Endothelial cell of umbilical vein (primary cell): ENCODE measurements at regions not wholly inside any gene's neighbourhood (a gene's known extent, or its start where the extent isn't known, plus 50 kb on each side); places are given as distances from the start of the nearest gene placed in this dataset.

Experiments used
- BruUV-seq: library from RNA; stranded (reverse); fragments of 400-500 nt; replicated peaks from 2 replicates; lab custom pipeline; 2021; lab: Mats Ljungman, UMichigan
- CTCF ChIA-PET: fragments of 300-600, 350-600 bp; sonication (Branson Sonifier 250); formaldehyde crosslinking; loops from one replicate; lab custom pipeline; 2021; ENCODE audit warnings: antibody characterized with exemption, inconsistent platforms; lab: Charles Lee
- POLR2A ChIA-PET: fragments of 300-600, 350-600 bp; sonication (Branson Sonifier 250); formaldehyde crosslinking; loops from one replicate; lab custom pipeline; 2021; ENCODE audit warnings: antibody characterized with exemption, inconsistent platforms; lab: Charles Lee
- DNase-seq: peaks from one replicate; pipeline ENCODE4 v3.0.0-alpha.2; 2011; ENCODE audit warnings: low read depth, low spot score
- FAIRE-seq: peaks from 2 replicates; lab custom pipeline; 2011; peaks lifted over from hg19 to GRCh38; lab: Jason Lieb, UNC
- H2AFZ ChIP-seq: 2 replicates; pipeline ENCODE4 v1.6.0; 2012; ENCODE audit warnings: low read depth, low read length, control low read depth, inconsistent platforms
- H3K27ac ChIP-seq: 2 replicates; pipeline ENCODE4 v1.5.1; 2011; ENCODE audit warnings: low read depth, mild to moderate bottlenecking, control low read depth, low read length, moderate library complexity; ENCODE audit not compliant: insufficient read depth
- H3K27me3 ChIP-seq, 2 experiments: 2 replicates each; pipeline versions ENCODE4 v1.6.0 to v1.6.1; 2011; ENCODE audit warnings: low read length in 2 of 2, mixed read lengths in 1 of 2; ENCODE audit not compliant: control insufficient read depth in 2 of 2, insufficient read depth in 2 of 2
- H3K36me3 ChIP-seq, 2 experiments: 2 replicates in 1 of 2; 3 replicates in 1 of 2; pipeline ENCODE4 v1.5.1; 2011; ENCODE audit warnings: low read length in 2 of 2, mild to moderate bottlenecking in 1 of 2, moderate library complexity in 1 of 2; ENCODE audit not compliant: control insufficient read depth in 2 of 2, insufficient read depth in 2 of 2; ENCODE audit errors: extremely low read depth in 1 of 2
- H3K4me1 ChIP-seq: 3 replicates; pipeline ENCODE4 v1.5.1; 2011; ENCODE audit warnings: mild to moderate bottlenecking, low read length; ENCODE audit not compliant: control insufficient read depth, insufficient read depth; ENCODE audit errors: extremely low read depth
- H3K4me2 ChIP-seq: 2 replicates; pipeline ENCODE4 v1.6.1; 2011; ENCODE audit warnings: low read length, control low read depth, mixed read lengths; ENCODE audit not compliant: insufficient read depth
- H3K4me3 ChIP-seq, 3 experiments: fragments of 200-600 bp in 1 of 3; sonication (generic), shearing (Covaris generic) in 1 of 3; replicated peaks in 1 of 3; 2 replicates each; pipeline ENCODE4 v1.5.1; 2011 to 2016; ENCODE audit warnings: control low read depth in 3 of 3, low read length in 3 of 3, mild to moderate bottlenecking in 2 of 3, inconsistent platforms in 1 of 3, low read depth in 1 of 3, moderate library complexity in 1 of 3; ENCODE audit not compliant: insufficient read depth in 1 of 3
- H3K79me2 ChIP-seq: 2 replicates; pipeline ENCODE4 v1.6.0; 2012; ENCODE audit warnings: low read length, inconsistent platforms; ENCODE audit not compliant: control insufficient read depth, insufficient read depth
- H3K9ac ChIP-seq: replicated peaks from 2 replicates; pipeline ENCODE3; 2011; ENCODE audit warnings: low read length, control low read depth; ENCODE audit not compliant: insufficient read depth; ENCODE audit errors: extremely low read depth
- H3K9me1 ChIP-seq: replicated peaks from 3 replicates; pipeline ENCODE4 v1.6.0; 2011; ENCODE audit warnings: mild to moderate bottlenecking, low read length; ENCODE audit not compliant: control insufficient read depth, insufficient read depth; ENCODE audit errors: extremely low read depth
- H3K9me3 ChIP-seq: replicated peaks from 2 replicates; pipeline ENCODE4 v1.5.1; 2012; ENCODE audit warnings: low read length, inconsistent platforms; ENCODE audit not compliant: control insufficient read depth, insufficient read depth
- H4K20me1 ChIP-seq: replicated peaks from 2 replicates; pipeline ENCODE3; 2011; ENCODE audit warnings: mild to moderate bottlenecking, low read length; ENCODE audit not compliant: control insufficient read depth, insufficient read depth; ENCODE audit errors: extremely low read depth
- EZH2 ChIP-seq: IDR thresholded peaks from 2 replicates; pipeline ENCODE4 v1.6.1; 2012; ENCODE audit warnings: borderline replicate concordance, low read depth, mild to moderate bottlenecking, moderate library complexity, low read length, inconsistent platforms; ENCODE audit not compliant: severe bottlenecking
- FOS ChIP-seq: IDR thresholded peaks from 2 replicates; pipeline ENCODE4 v1.6.1; 2011; ENCODE audit warnings: mild to moderate bottlenecking, low read length, moderate library complexity, borderline replicate concordance; ENCODE audit not compliant: insufficient read depth
- GATA2 ChIP-seq: IDR thresholded peaks from 2 replicates; pipeline ENCODE4 v1.7.0; 2011; ENCODE audit warnings: low read depth, mild to moderate bottlenecking, moderate library complexity, mixed read lengths, low read length; ENCODE audit not compliant: insufficient read length, insufficient read depth
- JUN ChIP-seq: IDR thresholded peaks from 2 replicates; pipeline ENCODE4 v1.6.1; 2011; ENCODE audit warnings: borderline replicate concordance, low read depth; ENCODE audit not compliant: insufficient read length, insufficient read depth
- MYC ChIP-seq: IDR thresholded peaks from one replicate; pipeline ENCODE4 v1.6.1; 2011; ENCODE audit warnings: mild to moderate bottlenecking, low read depth, low read length
- POLR2A ChIP-seq: IDR thresholded peaks from 2 replicates; pipeline ENCODE4 v1.6.1; 2012; ENCODE audit warnings: low read depth, mild to moderate bottlenecking, control low read depth, low read length
- POLR2AphosphoS5 ChIP-seq: IDR thresholded peaks from 2 replicates; pipeline ENCODE4 v1.6.1; 2012; ENCODE audit warnings: low read depth, mild to moderate bottlenecking, control low read depth, low read length, moderate library complexity; ENCODE audit not compliant: insufficient read depth
- dilution Hi-C: fragments of 300-500 bp; cut with MboI; formaldehyde crosslinking; loops from one replicate; pipeline ENCODE4 v1.15.0; 2019; ENCODE audit warnings: low sequenced_read_pairs; ENCODE audit not compliant: extremely low pct_ligation_motif_present
- intact Hi-C: fragments of 100-400 bp; cut with micrococcal nuclease; formaldehyde crosslinking; loops from one replicate; pipeline ENCODE4 v1.10.0; 2022
- TF ChIP-seq, protein P1 (sequence below): IDR thresholded peaks from 2 replicates; pipeline ENCODE4 v1.6.1; 2011; ENCODE audit not compliant: insufficient read depth, insufficient read length
- TF ChIP-seq, protein P2 (sequence below), 2 donors: IDR thresholded peaks; 1 replicate in 1 of 2; 2 replicates in 1 of 2; pipeline ENCODE4 v1.5.1; 2011; ENCODE audit warnings: low read length in 2 of 2, mild to moderate bottlenecking in 2 of 2, moderate library complexity in 2 of 2, control low read depth in 1 of 2, inconsistent platforms in 1 of 2, low read depth in 1 of 2; ENCODE audit not compliant: insufficient read depth in 1 of 2; ENCODE audit errors: extremely low read depth in 1 of 2

DNA sequence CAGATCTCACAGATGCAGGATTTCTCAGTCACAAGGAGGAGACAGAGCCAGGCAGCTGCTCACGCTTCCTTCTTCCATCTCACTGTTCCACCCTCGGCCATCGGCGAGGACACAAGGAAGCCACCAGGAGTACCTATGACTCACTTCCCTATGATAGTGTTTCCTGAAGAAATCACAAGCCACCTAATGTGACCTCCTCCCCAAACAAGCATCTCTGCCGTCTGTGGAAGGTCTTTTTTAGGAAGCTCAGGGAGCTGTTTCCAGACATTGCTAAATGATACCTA lies 672.7 kb downstream of the TBC1D22A start:
- Histone ChIP-seq H2AFZ (no peak overlapping the region), H4K20me1 (no peaks in the 10 kb centered on the region), H3K9me1 (no peaks in the 10 kb centered on the region), H3K4me3 (no peak overlapping the region), H3K79me2 (no peaks in the 10 kb centered on the region), H3K9ac (no peak overlapping the region), H3K36me3 (no peaks in the 10 kb centered on the region), H3K9me3 (peaks cover 2% of the 10 kb centered on the region), H3K4me2 (no peak overlapping the region), H3K4me1 (no peaks in the 10 kb centered on the region), H3K27ac (no peak overlapping the region), H3K27me3 (no peaks in the 10 kb centered on the region)
- ChIA-PET POLR2A (no interaction called here), CTCF (no interaction called here)
- intact Hi-C loops, result no loop called here
- dilution Hi-C loops, result no loop called here
- DNase-seq, result no peak
- no TSS peak for BruUV-seq
- TF ChIP-seq POLR2A (no peak), FOS (no peak), EZH2 (no peak), MYC (no peak), POLR2AphosphoS5 (no peak), GATA2 (no peak), JUN (no peak)
- TF ChIP-seq, protein P1, sequence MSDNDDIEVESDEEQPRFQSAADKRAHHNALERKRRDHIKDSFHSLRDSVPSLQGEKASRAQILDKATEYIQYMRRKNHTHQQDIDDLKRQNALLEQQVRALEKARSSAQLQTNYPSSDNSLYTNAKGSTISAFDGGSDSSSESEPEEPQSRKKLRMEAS, result no peak
- TF ChIP-seq, protein P2, sequence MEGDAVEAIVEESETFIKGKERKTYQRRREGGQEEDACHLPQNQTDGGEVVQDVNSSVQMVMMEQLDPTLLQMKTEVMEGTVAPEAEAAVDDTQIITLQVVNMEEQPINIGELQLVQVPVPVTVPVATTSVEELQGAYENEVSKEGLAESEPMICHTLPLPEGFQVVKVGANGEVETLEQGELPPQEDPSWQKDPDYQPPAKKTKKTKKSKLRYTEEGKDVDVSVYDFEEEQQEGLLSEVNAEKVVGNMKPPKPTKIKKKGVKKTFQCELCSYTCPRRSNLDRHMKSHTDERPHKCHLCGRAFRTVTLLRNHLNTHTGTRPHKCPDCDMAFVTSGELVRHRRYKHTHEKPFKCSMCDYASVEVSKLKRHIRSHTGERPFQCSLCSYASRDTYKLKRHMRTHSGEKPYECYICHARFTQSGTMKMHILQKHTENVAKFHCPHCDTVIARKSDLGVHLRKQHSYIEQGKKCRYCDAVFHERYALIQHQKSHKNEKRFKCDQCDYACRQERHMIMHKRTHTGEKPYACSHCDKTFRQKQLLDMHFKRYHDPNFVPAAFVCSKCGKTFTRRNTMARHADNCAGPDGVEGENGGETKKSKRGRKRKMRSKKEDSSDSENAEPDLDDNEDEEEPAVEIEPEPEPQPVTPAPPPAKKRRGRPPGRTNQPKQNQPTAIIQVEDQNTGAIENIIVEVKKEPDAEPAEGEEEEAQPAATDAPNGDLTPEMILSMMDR (IDR thresholded peaks at IDR 0.05; ENCODE audit: extremely low read depth in 1 of 2, insufficient read depth in 1 of 2, low read depth in 1 of 2, low read length in 2 of 2), result no peak
- FAIRE-seq, result no peak
